GM13976 (cell line): ENCODE measurements at regions not wholly inside any gene's neighbourhood (a gene's known extent, or its start where the extent isn't known, plus 50 kb on each side); places are given as distances from the start of the nearest gene placed in this dataset.

Experiments
- DNase-seq: peaks from one replicate; pipeline ENCODE4 v3.0.0; 2012; ENCODE audit warnings: low spot score
- in situ Hi-C: fragments of 300-500 bp; cut with MboI; formaldehyde crosslinking; loops from one replicate; pipeline ENCODE4 v1.12.0; 2022; ENCODE audit warnings: low sequenced_read_pairs, mixed read lengths, inconsistent platforms; ENCODE audit not compliant: unreplicated experiment
- TF ChIP-seq, protein P1 (sequence below): IDR thresholded peaks from 2 replicates; pipeline ENCODE4 v1.5.1; 2012; ENCODE audit warnings: borderline replicate concordance, mild to moderate bottlenecking; ENCODE audit not compliant: insufficient read depth; ENCODE audit errors: extremely low read depth, missing control alignments, control extremely low read depth

DNA sequence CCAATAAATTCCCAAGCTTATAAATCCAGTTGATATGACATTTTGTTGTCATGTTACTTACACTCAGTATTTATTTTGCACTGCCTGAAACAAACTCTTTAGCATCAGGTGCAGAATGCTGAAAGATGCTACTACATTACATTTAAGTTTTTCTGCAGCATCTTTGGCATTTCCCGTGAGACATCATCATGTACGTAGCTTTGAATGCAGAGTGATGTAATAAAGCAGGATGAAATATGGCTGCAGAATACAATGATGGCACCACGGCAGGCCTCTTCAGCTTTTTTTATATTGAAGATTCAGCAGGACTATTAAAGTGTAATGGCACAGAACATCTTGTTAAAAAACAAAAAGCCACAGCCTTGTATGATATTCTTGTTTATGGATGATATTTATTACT is 531.8 kb downstream of the NXPH1 start:
- no peak for DNase-seq
- TF ChIP-seq, protein P1, sequence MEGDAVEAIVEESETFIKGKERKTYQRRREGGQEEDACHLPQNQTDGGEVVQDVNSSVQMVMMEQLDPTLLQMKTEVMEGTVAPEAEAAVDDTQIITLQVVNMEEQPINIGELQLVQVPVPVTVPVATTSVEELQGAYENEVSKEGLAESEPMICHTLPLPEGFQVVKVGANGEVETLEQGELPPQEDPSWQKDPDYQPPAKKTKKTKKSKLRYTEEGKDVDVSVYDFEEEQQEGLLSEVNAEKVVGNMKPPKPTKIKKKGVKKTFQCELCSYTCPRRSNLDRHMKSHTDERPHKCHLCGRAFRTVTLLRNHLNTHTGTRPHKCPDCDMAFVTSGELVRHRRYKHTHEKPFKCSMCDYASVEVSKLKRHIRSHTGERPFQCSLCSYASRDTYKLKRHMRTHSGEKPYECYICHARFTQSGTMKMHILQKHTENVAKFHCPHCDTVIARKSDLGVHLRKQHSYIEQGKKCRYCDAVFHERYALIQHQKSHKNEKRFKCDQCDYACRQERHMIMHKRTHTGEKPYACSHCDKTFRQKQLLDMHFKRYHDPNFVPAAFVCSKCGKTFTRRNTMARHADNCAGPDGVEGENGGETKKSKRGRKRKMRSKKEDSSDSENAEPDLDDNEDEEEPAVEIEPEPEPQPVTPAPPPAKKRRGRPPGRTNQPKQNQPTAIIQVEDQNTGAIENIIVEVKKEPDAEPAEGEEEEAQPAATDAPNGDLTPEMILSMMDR = no peak
- in situ Hi-C loops = no loop called here

DNA sequence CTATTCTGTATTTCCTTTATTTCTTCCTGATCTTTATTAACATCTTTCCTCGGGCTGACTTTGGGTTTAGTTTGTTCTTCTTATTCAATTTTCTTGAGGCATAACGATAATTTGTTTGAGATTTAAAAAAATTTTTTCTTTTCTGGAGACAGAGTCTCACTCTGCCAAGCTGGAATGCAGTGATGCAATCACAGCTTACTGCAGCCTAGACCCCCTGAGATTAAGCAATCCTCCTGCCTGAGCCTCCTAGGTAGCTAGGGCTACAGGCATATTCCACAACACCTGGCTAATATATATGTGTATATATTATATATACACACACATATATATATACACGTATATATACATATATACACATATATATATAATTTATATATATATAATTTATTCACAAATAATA is 540.2 kb downstream of the NXPH1 start:
- no peak for DNase-seq
- TF ChIP-seq, protein P1 = no peak
- in situ Hi-C loops = no loop called here

DNA sequence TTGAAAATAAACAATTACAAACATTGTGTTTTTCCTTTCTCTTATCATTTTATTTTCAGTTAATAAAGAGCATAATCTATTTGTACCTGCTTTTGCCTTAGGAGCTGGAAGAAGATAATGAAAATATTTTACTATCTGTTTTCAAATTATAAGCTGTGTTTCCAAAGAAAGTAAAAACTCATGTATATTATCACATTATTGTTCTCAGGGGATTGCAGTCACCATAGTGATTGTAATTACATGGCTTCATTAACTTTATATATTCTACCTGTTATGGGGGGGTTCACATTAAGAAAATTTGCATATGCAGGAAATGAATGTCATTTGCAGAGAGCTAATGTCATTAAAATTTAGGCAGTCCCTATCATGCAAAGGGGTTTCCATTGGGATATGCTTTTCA is 542.3 kb downstream of the NXPH1 start:
- TF ChIP-seq, protein P1 = no peak

DNA sequence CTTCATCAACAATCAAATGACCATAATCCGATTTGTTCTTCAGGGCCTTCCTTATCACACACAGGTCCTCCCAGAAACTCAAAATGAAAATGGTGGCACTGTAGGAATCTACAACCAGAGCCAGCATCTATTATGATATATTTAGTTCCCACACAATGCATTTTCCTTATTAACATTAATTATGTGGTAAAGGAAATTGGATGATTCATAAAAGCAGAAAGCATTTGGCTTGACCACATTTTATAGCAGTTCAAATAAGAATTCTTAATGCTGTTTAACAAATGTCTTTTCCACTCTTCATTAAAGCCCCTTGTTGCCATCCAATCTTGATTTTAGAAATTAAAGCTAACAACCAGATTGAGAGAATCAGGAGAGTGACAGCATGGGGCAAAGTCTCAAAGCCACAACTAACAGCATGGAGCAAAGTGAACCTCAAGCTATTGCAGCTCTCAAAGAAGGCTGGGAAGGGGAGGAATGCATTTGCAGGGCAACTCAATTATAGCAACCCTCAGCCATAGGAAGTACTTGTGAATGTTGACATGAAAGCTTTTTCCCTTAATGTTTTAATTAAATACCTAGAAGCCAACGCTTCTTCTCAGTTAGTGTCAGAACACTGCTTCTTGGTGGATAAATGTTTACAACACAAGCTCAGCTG is 549.1 kb downstream of the NXPH1 start:
- TF ChIP-seq, protein P1 = no peak
- in situ Hi-C loops = no loop called here
- no peak for DNase-seq

More for the DNA sequence above, 542.3 kb downstream of the NXPH1 start:
- in situ Hi-C loops = no loop called here
- DNase-seq = no peak

DNA sequence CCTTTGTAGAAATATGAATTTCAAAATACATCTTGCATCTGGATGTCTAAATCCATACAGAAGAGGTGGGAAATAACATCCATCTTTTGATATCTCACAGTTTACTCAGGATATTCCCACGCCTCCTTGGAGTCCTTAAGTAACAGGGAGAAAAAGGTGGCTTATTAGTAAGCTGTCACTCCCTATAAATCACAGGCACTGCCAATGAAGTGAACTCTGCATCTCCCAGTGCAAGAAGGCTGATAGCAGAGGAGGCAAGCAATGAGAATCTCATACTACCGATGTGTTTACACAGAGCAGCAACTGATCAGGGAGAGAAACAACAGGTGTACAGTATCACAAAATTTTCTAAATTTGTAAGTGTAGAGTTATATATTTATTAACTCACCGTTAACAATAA is 551.8 kb downstream of the NXPH1 start:
- TF ChIP-seq, protein P1 = no peak
- in situ Hi-C loops = no loop called here
- no peak for DNase-seq

DNA sequence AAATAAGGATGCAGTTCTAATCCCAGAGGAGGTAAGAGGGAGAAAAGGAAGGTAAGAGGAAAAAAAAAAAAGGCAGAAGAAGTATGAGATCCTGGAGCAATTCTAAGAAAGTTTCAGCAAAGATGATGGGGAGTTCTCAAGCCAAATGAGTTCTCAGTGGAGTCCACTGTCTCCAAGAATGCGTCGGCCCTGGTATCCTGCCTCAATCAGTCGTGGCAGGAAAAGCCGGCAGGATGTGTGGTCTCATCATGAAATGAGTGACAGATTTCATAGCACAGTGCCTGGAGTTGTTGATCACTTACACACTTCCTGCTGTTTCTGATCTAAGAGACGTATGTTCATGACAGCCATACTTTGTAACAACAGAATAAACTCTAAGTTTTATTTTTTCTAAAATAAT is 554.9 kb downstream of the NXPH1 start:
- DNase-seq = no peak
- TF ChIP-seq, protein P1 = no peak
- in situ Hi-C loops = no loop called here
